GM23338 (cell line): ENCODE measurements at regions not wholly inside any gene's neighbourhood (a gene's known extent, or its start where the extent isn't known, plus 50 kb on each side); places are given as distances from the start of the nearest gene placed in this dataset.
A peak's percentile ranks its signal among the peaks of the same experiment; 100 is the strongest.
"Not testable (repeated sequence)": the region's sequence is repeated elsewhere in the genome, so short reads cannot be mapped to it uniquely, and the experiment has no call there.

ENCODE experiments used
- ATAC-seq: fragments of 200-7000 bp; cut with Tn5 transposase; 3 replicates; pipeline ENCODE4 v1.9.1; 2020
- DNase-seq: peaks from one replicate; pipeline ENCODE4 v3.0.0-alpha.2; 2015; ENCODE audit warnings: low spot score
- H2AFZ ChIP-seq: fragments of 200-600 bp; sonication (generic); 2 replicates; pipeline ENCODE4 v1.8.0; 2016; ENCODE audit warnings: antibody characterized with exemption, mild to moderate bottlenecking, moderate library complexity
- H3F3A ChIP-seq: fragments of 200-600 bp; sonication (generic); replicated peaks from 2 replicates; pipeline ENCODE4 v1.8.0; 2017; ENCODE audit warnings: antibody characterized with exemption, mixed run types, low read depth
- H3K27ac ChIP-seq: fragments of 200-600 bp; sonication (generic); 2 replicates; pipeline ENCODE4 v1.6.1; 2016; ENCODE audit warnings: low read depth
- H3K27me3 ChIP-seq: fragments of 200-600 bp; sonication (generic); 2 replicates; pipeline ENCODE4 v1.8.0; 2016; ENCODE audit warnings: mild to moderate bottlenecking, mixed run types, moderate library complexity; ENCODE audit not compliant: insufficient read depth
- H3K36me3 ChIP-seq: fragments of 200-600 bp; sonication (generic); 2 replicates; pipeline ENCODE4 v1.8.0; 2016; ENCODE audit warnings: mild to moderate bottlenecking; ENCODE audit not compliant: insufficient read depth
- H3K4me1 ChIP-seq: fragments of 200-600 bp; sonication (generic); 2 replicates; pipeline ENCODE4 v1.8.0; 2016; ENCODE audit warnings: mild to moderate bottlenecking, moderate library complexity; ENCODE audit not compliant: insufficient read depth
- H3K4me2 ChIP-seq: fragments of 200-600 bp; sonication (generic); 2 replicates; pipeline ENCODE4 v1.7.1; 2017; ENCODE audit warnings: mixed run types
- H3K4me3 ChIP-seq: fragments of 200-600 bp; sonication (generic); 2 replicates; pipeline ENCODE4 v1.6.1; 2016; ENCODE audit warnings: mixed run types
- H3K79me2 ChIP-seq: fragments of 200-600 bp; sonication (generic); replicated peaks from 2 replicates; pipeline ENCODE4 v1.8.0; 2017; ENCODE audit warnings: mild to moderate bottlenecking; ENCODE audit not compliant: insufficient read depth
- H3K9me2 ChIP-seq: fragments of 200-600 bp; sonication (generic); 2 replicates; pipeline ENCODE4 v1.8.0; 2017; ENCODE audit not compliant: insufficient read depth
- H4K20me1 ChIP-seq: fragments of 200-600 bp; sonication (generic); replicated peaks from 2 replicates; pipeline ENCODE4 v1.8.0; 2017; ENCODE audit warnings: mild to moderate bottlenecking; ENCODE audit not compliant: insufficient read depth
- H3K27ac Mint-ChIP-seq: 2 replicates; pipeline ENCODE4 v1.8.0; 2020; ENCODE audit warnings: inconsistent platforms, mild to moderate bottlenecking, moderate library complexity, mixed read lengths
- H3K27me3 Mint-ChIP-seq: 3 replicates; pipeline ENCODE4 v1.8.0; 2022; ENCODE audit warnings: low read depth, mild to moderate bottlenecking, moderate library complexity, mixed read lengths, inconsistent platforms; ENCODE audit not compliant: insufficient read depth, poor library complexity
- H3K36me3 Mint-ChIP-seq: 3 replicates; pipeline ENCODE4 v1.8.0; 2021; ENCODE audit warnings: low read depth, mild to moderate bottlenecking, inconsistent platforms, moderate library complexity, mixed read lengths
- H3K4me1 Mint-ChIP-seq: 3 replicates; pipeline ENCODE4 v1.8.0; 2020; ENCODE audit warnings: mild to moderate bottlenecking, inconsistent platforms, mixed read lengths
- H3K4me3 Mint-ChIP-seq: 3 replicates; pipeline ENCODE4 v1.8.0; 2021; ENCODE audit warnings: moderate library complexity, mild to moderate bottlenecking, inconsistent platforms, mixed read lengths
- H3K9me3 Mint-ChIP-seq: 3 replicates; pipeline ENCODE4 v1.8.0; 2020; ENCODE audit warnings: moderate library complexity, mild to moderate bottlenecking, inconsistent platforms, mixed read lengths
- CREB1 ChIP-seq: fragments of 250-450 bp; sonication (Bioruptor Pico); IDR thresholded peaks from 2 replicates; pipeline ENCODE4 v1.5.0; 2020; ENCODE audit warnings: low read depth, mild to moderate bottlenecking, moderate library complexity
- CTCF ChIP-seq, 2 experiments: fragments of 200-600 bp in 1 of 2; sonication (generic) in 1 of 2; conservative IDR thresholded peaks; 2 replicates each; pipeline versions ENCODE4 v1.5.1 to v1.6.1; 2016 to 2017; ENCODE audit warnings: antibody characterized with exemption in 2 of 2, low read depth in 2 of 2, mild to moderate bottlenecking in 2 of 2, moderate library complexity in 1 of 2
- ETS1 ChIP-seq: IDR thresholded peaks from 2 replicates; pipeline ENCODE4 v1.6.1; 2016; ENCODE audit warnings: antibody characterized with exemption
- EZH2 ChIP-seq: fragments of 200-600 bp; sonication (generic); IDR thresholded peaks from one replicate; pipeline ENCODE4 v1.8.0; 2017; ENCODE audit warnings: antibody characterized with exemption, mild to moderate bottlenecking, low read depth; ENCODE audit not compliant: unreplicated experiment
- EZH2phosphoT487 ChIP-seq: fragments of 200-600 bp; sonication (generic); IDR thresholded peaks from one replicate; pipeline ENCODE4 v1.8.1; 2018; ENCODE audit warnings: antibody characterized with exemption; ENCODE audit not compliant: unreplicated experiment
- JUNB ChIP-seq: IDR thresholded peaks from one replicate; pipeline ENCODE4 v1.6.1; 2016; ENCODE audit warnings: antibody characterized with exemption; ENCODE audit not compliant: unreplicated experiment
- NANOG ChIP-seq: IDR thresholded peaks from 2 replicates; pipeline ENCODE4 v1.6.1; 2016; ENCODE audit warnings: antibody characterized with exemption, borderline replicate concordance
- POLR2AphosphoS5 ChIP-seq: IDR thresholded peaks from 2 replicates; pipeline ENCODE4 v1.6.1; 2016; ENCODE audit warnings: antibody characterized with exemption, low read depth
- REST ChIP-seq: IDR thresholded peaks from one replicate; pipeline ENCODE4 v1.6.1; 2018; ENCODE audit warnings: antibody characterized with exemption; ENCODE audit not compliant: unreplicated experiment
- STAT1 ChIP-seq: IDR thresholded peaks from one replicate; pipeline ENCODE4 v1.6.1; 2016; ENCODE audit warnings: antibody characterized with exemption; ENCODE audit not compliant: unreplicated experiment
- ZNF114 ChIP-seq: fragments of 250-450 bp; sonication (Bioruptor Pico); IDR thresholded peaks from 2 replicates; pipeline ENCODE4 v1.5.0; 2020; ENCODE audit warnings: mild to moderate bottlenecking, moderate library complexity
- ZNF331 ChIP-seq: fragments of 250-450 bp; sonication (Bioruptor Pico); IDR thresholded peaks from 2 replicates; pipeline ENCODE4 v1.5.0; 2020; ENCODE audit warnings: low read depth, mild to moderate bottlenecking, moderate library complexity

GRCh38 chr4:134085496-134085895, 116.1 kb downstream of the PABPC4L start:
- no peaks in the 10 kb centered on the region for H3K27me3 ChIP-seq
- no peaks in the 10 kb centered on the region for H3K79me2 ChIP-seq
- H3K9me2 ChIP-seq = no peaks in the 10 kb centered on the region
- H3K9me3 Mint-ChIP-seq = peaks cover 4% of the 10 kb centered on the region; the same call in 1 of the 3 replicates
- peaks cover 6% of the 10 kb centered on the region; the same call in 1 of the 3 replicates for H3K36me3 Mint-ChIP-seq
- 0 out of 2 replicates have a peak overlapping the region, but pooled peaks have one; percentile 21 for H3K4me3 ChIP-seq
- no peak overlapping the region for H3K27ac ChIP-seq
- no peaks in the 10 kb centered on the region for H3F3A ChIP-seq
- ATAC-seq = no peak
- H3K27ac Mint-ChIP-seq = no peak overlapping the region
- H3K4me3 Mint-ChIP-seq = no peak overlapping the region
- H3K36me3 ChIP-seq = no peaks in the 10 kb centered on the region
- peaks cover 19% of the 10 kb centered on the region for H3K4me1 ChIP-seq
- peak overlapping the region; percentile 44; the same call in 1 of the 2 replicates for H3K4me2 ChIP-seq
- TF ChIP-seq ZNF114 (CRISPR knock-in tag) = no peak
- TF ChIP-seq NANOG = peak; percentile 67; the same call in 1 of the 2 replicates
- no peak overlapping the region for H2AFZ ChIP-seq
- H4K20me1 ChIP-seq = no peaks in the 10 kb centered on the region
- no peaks in the 10 kb centered on the region for H3K27me3 Mint-ChIP-seq
- peaks cover 11% of the 10 kb centered on the region for H3K4me1 Mint-ChIP-seq
- DNase-seq = no peak

GRCh38 chr4:134079085-134079484, 122.5 kb downstream of the PABPC4L start:
- not testable (repeated sequence) for ATAC-seq, H3K36me3 Mint-ChIP-seq, H3K4me1 ChIP-seq, H3K4me2 ChIP-seq, H3K79me2 ChIP-seq, H4K20me1 ChIP-seq, H3K27me3 ChIP-seq, H3K4me3 ChIP-seq, H3K9me2 ChIP-seq, H3F3A ChIP-seq, H3K4me1 Mint-ChIP-seq, H3K27ac ChIP-seq, H3K9me3 Mint-ChIP-seq, H3K27ac Mint-ChIP-seq, H3K27me3 Mint-ChIP-seq, H3K4me3 Mint-ChIP-seq, H2AFZ ChIP-seq, DNase-seq, H3K36me3 ChIP-seq

- Mint-ChIP-seq H3K4me1 (no peaks in the 10 kb centered on the region), H3K36me3 (no peaks in the 10 kb centered on the region), H3K27ac (no peak overlapping the region), H3K27me3 (peaks cover 2% of the 10 kb centered on the region), H3K4me3 (no peak overlapping the region), H3K9me3 (peaks cover 8% of the 10 kb centered on the region; the same call in 1 of the 3 replicates)
- no peak overlapping the region for H2AFZ ChIP-seq
- no peaks in the 10 kb centered on the region; the same call in 1 of the 2 replicates for H3K9me2 ChIP-seq
- no peak overlapping the region for H3K4me3 ChIP-seq
- no peak for ATAC-seq
- H3K36me3 ChIP-seq = no peaks in the 10 kb centered on the region
- H3K27me3 ChIP-seq = no peaks in the 10 kb centered on the region
- DNase-seq = no peak
- H3K27ac ChIP-seq = no peak overlapping the region
- H3K4me2 ChIP-seq = no peak overlapping the region
- no peaks in the 10 kb centered on the region for H3K79me2 ChIP-seq
- H4K20me1 ChIP-seq = no peaks in the 10 kb centered on the region
- H3F3A ChIP-seq = no peaks in the 10 kb centered on the region
- no peaks in the 10 kb centered on the region for H3K4me1 ChIP-seq
- TF ChIP-seq ZNF331 (no peak), EZH2 (no peak), ETS1 (no peak), CTCF (conservative IDR thresholded peaks at IDR 0.05; ENCODE audit: low read depth in 2 of 2) (no peak), STAT1 (no peak), POLR2AphosphoS5 (no peak), JUNB (no peak), CREB1 (CRISPR knock-in tag) (no peak), EZH2phosphoT487 (no peak), REST (no peak), NANOG (no peak), ZNF114 (CRISPR knock-in tag) (no peak)
These were observed 123.2 kb downstream of the PABPC4L start for GRCh38 chr4:134078230-134078914.
